ENCODE measurements at regions not wholly inside any gene's neighbourhood (a gene's known extent, or its start where the extent isn't known, plus 50 kb on each side); places are given as distances from the start of the nearest gene placed in this dataset.

- TF ChIP-seq CTCF (IDR thresholded peaks at IDR 0.05; ENCODE audit: low read depth, low read length, missing control alignments): no peak
- H3K4me3 ChIP-seq (replicated peaks; ENCODE audit: low read depth, low read length): no peak overlapping the region
- no peak for DNase-seq (ENCODE audit: extremely low read depth, low read depth)
These were observed 361.8 kb downstream of the C12orf50 start for GRCh38 chr12:87667378-87667777.

DNA sequence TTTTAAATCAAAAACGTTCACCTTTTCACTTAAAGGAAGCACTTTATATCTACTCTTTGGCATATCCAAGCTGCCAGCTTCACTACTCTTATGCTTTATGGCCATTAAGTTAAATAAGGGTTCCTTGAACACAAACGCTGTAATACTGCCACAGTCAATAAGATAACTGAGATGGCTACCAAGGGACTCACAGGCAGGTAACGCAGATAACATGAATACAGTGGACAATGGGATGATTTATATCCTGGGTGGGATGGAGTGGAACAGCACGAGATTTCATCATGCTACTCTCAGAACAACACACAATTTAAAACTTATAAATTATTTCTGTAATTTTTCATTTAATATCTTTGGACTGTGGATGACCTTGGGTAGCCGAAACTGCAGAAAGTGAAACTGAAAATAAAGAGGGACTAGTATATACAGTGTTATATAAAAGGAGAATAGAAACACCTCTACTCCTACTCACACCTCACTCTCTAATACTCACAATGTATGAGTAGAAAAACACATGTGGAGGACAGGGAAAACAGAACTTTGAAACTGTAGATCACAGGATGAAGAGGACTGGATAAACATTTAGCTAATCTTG lies 367.3 kb downstream of the C12orf50 start:
- TF ChIP-seq CTCF (IDR thresholded peaks at IDR 0.05; ENCODE audit: low read depth, low read length, missing control alignments): no peak
- no peak overlapping the region for H3K4me3 ChIP-seq (replicated peaks; ENCODE audit: low read depth, low read length)
- no peak for DNase-seq (ENCODE audit: extremely low read depth, low read depth)

DNA sequence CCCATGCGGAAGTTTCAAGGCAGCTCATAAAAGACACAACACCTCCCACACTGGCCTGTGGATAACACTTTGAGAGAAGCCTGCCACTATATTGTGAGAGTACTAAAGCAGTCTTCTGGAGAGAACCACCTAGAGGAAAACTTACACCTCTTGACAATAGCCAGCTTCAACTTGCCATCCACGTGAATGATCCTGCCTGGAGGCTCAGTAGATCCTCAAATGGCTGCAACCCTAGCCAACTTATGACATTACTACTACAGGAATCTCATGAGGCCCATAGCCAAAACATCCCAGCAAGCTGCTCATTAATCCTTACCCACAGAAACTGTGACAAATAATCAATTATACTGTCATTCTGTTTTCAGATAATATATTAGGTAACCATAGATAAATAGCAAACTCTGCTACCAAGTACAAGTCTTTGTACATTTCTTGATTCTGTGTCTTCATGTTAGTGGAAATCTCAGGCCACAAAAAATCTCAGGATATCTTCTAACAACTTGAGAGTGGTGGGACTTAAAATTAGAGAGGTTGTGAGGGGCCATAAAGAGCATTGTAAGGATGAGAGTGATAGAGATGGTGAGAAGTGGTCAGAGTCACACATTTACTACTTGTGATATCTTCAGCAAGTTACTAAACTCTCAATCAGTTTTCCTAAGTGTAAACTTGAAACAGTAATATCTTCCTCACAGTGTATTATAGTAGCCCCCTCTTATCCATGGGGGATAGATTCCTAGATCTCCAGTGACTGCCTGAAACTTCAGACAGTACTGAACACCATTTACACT lies 368.0 kb downstream of the C12orf50 start:
- no peak for DNase-seq (ENCODE audit: extremely low read depth, low read depth)
- TF ChIP-seq CTCF (IDR thresholded peaks at IDR 0.05; ENCODE audit: low read depth, low read length, missing control alignments): no peak
- no peak overlapping the region for H3K4me3 ChIP-seq (replicated peaks; ENCODE audit: low read depth, low read length)

DNA sequence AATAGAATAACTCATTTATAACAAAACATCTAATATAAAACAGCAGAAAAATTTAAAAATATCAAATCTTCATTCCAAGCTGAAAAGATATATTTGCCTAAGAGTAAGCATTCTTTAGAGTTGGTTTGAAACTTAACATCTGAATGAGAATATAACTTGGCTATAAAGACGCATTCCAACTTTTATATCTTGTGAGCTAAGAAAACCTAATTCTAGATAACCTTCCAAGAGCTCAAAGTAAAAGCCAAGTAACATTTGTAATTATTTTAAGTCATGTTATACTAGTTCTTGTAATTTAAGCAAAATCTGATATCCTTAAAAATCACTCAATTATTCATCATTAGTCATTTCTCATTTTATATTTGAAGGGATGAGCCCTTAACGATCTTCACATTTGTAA lies 368.9 kb downstream of the C12orf50 start:
- no peak for DNase-seq (ENCODE audit: extremely low read depth, low read depth)
- H3K4me3 ChIP-seq (replicated peaks; ENCODE audit: low read depth, low read length): no peak overlapping the region
- TF ChIP-seq CTCF (IDR thresholded peaks at IDR 0.05; ENCODE audit: low read depth, low read length, missing control alignments): no peak

DNA sequence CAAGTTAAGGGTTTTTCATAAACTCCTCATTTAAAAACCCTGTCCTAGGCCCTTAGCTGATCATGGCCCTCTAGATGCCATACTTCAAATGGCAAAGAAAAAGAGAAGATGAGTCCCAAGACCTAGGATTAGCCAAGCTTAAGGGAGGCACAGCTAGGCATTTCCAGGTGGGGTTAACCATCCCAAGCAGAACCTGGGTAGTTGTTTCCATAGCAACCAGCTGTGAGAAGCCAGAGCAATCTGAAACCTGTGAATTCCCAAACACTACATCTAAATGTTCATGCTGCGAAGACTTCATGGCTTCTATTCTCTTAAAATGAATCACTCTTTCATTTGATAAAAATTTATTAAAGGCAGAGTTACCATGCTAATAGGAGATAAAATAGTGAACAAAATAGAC lies 372.9 kb downstream of the C12orf50 start:
- DNase-seq (ENCODE audit: extremely low read depth, low read depth): no peak
- no peak for TF ChIP-seq CTCF (IDR thresholded peaks at IDR 0.05; ENCODE audit: low read depth, low read length, missing control alignments)
- no peak overlapping the region for H3K4me3 ChIP-seq (replicated peaks; ENCODE audit: low read depth, low read length)

DNA sequence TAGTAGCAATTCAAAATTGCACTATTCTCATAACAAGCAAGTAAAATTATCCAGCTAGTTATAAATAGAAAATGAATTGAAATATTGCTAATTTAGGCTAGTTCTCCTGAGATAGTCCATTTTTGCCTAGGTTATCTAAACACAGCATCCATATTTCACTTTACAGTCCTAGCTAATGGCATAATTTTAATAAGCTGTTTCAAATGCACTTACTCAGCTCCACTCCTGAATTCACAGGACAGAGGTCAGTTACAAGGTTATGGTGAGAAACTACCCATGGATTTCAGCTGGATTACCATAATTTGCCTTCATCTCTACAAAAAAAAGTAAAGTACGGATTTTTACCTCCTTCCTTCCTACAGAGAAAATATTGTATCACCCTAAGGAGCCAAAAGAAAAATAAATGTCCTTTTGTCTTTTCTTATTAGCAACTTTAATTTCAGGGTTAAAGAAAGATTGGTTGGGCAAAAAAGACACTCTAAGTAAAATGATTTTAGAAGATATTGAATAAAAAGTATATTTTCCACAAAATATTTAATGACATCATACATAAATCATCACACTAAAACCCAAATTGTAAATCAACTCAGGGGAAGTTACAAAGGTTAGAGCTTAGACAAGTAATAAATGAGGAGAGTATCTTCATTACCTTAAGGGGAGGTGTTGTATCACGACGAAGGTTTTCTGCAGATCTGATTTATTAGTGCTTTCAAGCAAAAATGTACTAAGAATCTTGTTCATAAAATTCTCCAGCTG lies 377.4 kb downstream of the C12orf50 start:
- no peak for TF ChIP-seq CTCF (IDR thresholded peaks at IDR 0.05; ENCODE audit: low read depth, low read length, missing control alignments)
- H3K4me3 ChIP-seq (replicated peaks; ENCODE audit: low read depth, low read length): no peak overlapping the region
- no peak for DNase-seq (ENCODE audit: extremely low read depth, low read depth)

Measured in HFF-Myc (cell line).